GM12873 (cell line): ENCODE measurements at regions not wholly inside any gene's neighbourhood (a gene's known extent, or its start where the extent isn't known, plus 50 kb on each side); places are given as distances from the start of the nearest gene placed in this dataset.

Experiments
- TF ChIP-seq, protein P1 (sequence below): IDR thresholded peaks from 2 replicates; pipeline ENCODE4 v1.5.1; 2012; ENCODE audit warnings: low read depth, mild to moderate bottlenecking, moderate library complexity, low read length, control low read depth; ENCODE audit not compliant: insufficient read depth; ENCODE audit errors: missing control alignments

- TF ChIP-seq, protein P1, sequence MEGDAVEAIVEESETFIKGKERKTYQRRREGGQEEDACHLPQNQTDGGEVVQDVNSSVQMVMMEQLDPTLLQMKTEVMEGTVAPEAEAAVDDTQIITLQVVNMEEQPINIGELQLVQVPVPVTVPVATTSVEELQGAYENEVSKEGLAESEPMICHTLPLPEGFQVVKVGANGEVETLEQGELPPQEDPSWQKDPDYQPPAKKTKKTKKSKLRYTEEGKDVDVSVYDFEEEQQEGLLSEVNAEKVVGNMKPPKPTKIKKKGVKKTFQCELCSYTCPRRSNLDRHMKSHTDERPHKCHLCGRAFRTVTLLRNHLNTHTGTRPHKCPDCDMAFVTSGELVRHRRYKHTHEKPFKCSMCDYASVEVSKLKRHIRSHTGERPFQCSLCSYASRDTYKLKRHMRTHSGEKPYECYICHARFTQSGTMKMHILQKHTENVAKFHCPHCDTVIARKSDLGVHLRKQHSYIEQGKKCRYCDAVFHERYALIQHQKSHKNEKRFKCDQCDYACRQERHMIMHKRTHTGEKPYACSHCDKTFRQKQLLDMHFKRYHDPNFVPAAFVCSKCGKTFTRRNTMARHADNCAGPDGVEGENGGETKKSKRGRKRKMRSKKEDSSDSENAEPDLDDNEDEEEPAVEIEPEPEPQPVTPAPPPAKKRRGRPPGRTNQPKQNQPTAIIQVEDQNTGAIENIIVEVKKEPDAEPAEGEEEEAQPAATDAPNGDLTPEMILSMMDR: no peak
These were observed 105.6 kb upstream of the TGFBR2 start for GRCh38 chr3:30500666-30501399.

- TF ChIP-seq, protein P1: no peak
These were observed 104.9 kb upstream of the TGFBR2 start for GRCh38 chr3:30501526-30501925.

DNA sequence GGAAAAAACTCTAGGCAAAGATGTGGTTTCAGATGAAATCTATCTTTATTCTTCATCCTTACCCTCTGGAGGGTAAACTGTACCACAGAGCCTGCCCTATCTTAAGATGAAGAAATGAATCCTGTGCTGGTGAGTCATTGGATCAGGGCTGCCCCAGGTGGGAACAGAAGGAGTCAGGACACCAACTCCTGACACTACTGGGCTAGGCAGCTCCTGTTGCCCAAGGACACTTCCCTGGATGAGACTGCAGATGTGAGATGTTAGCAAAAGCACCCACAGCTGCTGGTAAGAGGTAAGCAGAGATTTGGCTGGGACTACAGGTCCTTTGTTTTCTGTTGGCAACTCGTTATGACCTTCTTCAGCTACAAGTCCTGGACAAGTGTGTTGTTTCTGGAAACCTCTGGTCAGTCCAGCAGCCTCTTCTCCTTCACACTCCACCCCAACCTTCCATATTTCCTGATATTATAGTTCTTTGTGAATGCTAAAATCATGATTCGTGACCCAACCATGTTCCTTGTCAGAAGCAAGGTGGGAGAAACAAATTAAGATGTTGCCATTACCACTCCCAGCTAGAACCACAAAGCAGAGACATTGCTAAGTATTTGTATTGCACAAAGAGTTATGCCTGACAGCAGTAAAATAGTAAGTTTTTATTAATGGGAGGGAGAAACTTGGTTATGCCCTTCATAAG, 104.2 kb upstream of the TGFBR2 start:
- TF ChIP-seq, protein P1: no peak

- TF ChIP-seq, protein P1: no peak
These were observed 103.7 kb upstream of the TGFBR2 start for GRCh38 chr3:30502742-30503073.

GRCh38 chr3:30503446-30503845, 103.0 kb upstream of the TGFBR2 start:
- TF ChIP-seq, protein P1: no peak

- TF ChIP-seq, protein P1: no peak
These were observed 101.5 kb upstream of the TGFBR2 start for GRCh38 chr3:30504939-30505338.

DNA sequence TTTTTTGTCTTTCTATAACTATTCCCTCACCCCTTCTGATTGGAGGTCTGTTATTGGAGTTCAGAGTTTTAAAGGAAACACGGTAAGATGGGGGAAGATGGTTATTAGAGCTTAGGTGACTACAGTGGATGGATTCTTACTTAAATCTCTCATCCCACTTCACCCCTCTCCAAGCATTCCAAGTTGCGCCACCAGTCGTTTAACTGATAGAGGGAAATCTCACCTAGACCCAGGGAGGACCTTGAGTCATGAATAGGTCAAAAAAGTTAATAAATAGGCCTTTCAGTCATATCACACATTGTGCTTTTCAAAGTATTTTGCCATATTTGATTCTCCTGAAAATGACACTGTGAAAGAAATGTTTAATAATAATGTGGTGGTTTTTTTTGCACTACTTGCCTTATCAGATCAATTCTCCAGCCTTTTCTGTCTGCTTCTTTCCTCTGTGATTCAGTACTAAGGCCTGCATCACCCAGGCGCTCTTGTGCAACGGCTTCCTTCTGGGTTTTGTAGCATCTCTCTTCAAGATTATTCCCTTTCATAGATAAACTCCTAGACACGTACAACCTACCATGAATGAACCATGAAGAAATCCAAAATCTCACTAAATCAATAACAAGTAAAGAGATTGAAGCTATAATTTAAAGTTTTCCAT, 100.4 kb upstream of the TGFBR2 start:
- TF ChIP-seq, protein P1: no peak
